ENCODE measurements at regions not wholly inside any gene's neighbourhood (a gene's known extent, or its start where the extent isn't known, plus 50 kb on each side); places are given as distances from the start of the nearest gene placed in this dataset.

DNA sequence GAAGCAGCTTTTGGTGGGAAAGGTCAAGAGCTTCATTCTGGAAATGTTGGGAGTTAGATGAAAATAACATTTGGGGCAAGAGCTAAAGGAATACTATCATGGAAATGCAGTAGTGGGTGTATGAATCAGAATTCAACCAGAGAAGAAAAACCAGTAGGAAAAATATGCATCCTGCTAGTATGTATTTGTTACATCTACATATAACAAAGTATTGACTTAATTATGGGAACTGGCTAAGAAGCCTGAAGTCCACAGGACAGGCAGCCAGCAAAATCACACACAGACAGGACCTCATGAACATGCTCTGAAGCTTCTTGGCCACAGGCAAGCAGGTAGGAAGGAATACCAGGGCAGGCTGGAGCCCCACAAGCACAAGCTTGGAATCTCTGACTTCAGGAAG is 185.8 kb downstream of the FBXO15 start:
- no peak for DNase-seq

DNA sequence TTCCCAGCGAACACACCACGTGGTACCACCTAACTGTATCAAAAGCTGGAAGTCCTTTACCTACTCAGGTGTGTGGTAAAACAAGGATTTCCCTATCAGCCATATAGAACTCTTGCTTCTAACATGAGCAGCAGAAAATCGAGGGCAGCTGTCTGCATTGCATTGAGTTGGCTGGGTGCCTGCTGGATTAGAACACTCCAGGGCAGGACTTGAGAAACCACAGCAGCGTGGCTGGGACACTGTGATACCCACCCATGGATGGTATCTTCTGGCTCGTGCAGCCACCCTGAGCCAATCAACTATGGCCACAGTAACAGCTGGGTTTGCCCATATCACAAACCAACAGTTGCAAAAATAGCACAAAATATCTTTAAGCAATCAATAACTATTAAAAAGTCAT is 188.3 kb downstream of the FBXO15 start:
- DNase-seq: no peak

GRCh38 chr18:73954268-73954667 is 193.4 kb downstream of the FBXO15 start:
- no peak for DNase-seq

DNA sequence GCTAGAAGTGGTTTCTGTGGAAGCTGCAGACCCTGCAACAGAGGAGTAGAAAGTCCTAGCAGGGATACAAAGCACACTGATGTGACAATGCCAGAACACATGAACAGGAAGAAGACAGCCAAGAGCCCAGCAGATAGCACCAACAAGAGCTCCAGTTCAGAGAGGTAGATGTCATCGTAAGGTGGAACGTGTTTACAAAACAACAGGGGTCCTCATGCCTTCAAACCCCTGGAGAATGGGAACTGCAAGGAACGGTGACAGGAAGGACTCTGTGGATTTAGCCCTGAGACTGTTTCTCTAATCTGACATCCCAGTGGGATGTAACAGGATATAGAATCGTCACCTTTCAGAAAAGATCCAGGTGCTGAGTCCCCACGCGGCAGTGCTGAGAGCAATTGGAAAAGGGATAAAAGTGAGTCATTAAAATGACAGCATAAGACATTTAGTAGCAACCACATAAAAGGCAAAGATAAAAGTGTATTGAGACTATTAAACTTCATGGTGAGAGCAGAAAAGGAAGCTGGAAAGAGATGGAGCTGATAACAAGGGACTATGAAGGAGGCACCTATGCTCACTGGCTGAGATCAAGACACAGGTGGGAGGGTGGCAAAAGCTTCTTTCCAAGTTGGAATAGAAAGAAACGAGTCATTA is 195.2 kb downstream of the FBXO15 start:
- no peak for DNase-seq

DNA sequence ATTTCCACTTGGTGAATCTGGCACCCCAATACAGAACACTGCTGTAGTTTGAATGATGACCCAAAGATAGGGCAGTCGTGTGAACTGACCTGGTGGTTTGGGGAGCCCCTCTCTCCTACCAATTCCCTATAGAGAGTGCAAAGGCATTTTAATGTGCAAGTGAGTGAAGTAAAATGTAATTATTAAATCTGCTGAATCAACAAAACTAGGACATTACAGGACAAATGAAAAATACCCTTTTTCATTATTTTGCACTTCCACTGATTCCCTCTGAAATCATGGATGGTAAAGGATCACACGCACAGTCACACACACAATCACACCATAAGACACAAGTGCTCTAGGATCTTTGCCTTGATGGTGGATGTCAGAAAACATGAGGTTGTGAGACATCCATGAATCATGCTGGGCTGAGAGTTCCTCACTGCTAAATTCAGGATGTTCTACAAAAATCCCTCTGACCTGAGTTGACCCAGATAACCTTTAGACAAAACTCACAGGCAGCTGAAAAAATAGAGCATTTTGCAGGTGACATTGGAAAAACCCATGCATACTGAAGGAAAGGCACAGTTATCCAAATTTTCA is 197.4 kb downstream of the FBXO15 start:
- no peak for DNase-seq

GRCh38 chr18:73948497-73948896 is 199.1 kb downstream of the FBXO15 start:
- DNase-seq: no peak

DNA sequence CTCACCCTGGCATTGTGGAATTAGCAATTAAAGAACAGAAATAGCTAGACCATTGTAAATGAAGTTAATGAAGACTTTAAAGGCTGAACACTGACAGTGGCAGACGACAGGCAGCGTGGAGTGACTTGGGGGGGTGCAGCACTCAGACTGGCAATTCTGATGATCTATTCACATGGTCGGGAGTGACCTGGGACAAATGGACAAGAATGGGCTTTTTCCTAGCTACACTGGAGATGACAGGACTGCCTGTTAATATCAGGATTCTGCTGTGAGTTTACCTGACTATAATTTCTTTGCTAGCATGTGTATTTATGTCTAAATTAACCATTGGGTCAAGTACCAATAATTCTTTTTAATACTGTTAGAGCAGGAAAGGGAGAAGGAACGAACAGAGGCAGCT is 199.6 kb downstream of the FBXO15 start:
- no peak for DNase-seq

- DNase-seq: no peak
Observed at GRCh38 chr18:73947180-73947921, 200.3 kb downstream of the FBXO15 start.

- no peak for DNase-seq
Observed at GRCh38 chr18:73945130-73945792, 202.4 kb downstream of the FBXO15 start.

GRCh38 chr18:73944715-73945114 is 202.9 kb downstream of the FBXO15 start:
- no peak for DNase-seq

DNA sequence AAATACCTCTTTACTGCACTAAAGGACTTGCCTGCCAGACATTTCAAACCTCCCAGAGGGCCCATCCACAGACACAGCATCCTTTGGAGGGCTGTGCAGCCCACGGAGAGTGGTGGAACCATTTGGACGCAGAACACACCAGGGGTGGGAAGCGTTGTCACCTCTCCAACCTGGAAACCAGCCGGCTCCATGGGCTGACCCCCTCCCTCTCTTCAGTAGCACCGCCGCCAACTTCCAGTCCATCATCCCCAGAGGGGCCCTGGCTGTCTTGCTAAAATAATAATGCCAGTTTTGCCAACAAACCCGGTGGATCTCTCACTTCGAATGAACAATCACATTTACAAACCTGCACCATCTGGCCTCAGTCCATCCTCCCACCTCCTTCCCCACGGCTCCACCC is 203.9 kb downstream of the FBXO15 start:
- no peak for DNase-seq

- no peak for DNase-seq
Observed at GRCh38 chr18:73942956-73943355, 204.7 kb downstream of the FBXO15 start.

DNA sequence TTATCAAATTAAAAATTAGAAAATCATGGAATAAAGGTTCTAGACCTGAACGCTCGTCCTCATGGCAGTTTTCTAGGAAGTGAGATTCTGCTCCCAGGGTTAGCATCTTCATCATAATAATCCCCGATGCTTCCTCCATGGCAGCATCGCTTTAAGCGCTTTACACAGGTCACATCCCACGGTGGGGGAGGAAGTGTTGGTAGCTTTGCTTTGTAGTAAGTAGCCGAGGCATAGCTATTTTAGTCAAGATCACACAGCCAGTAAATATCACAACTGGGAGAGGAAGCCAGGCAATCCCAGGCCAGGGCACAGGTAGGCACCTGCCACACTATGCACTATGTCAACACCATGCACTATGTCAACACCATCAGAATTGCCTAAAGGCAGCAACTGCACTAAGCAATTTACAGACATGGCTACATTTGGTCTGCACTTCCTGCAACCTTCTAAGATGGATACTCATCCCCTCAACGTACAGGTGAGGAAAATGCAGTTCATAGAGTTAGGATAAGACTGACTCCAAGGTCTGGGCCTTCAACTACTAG is 205.5 kb downstream of the FBXO15 start:
- no peak for DNase-seq

- DNase-seq: no peak
Observed at GRCh38 chr18:73940721-73941120, 206.9 kb downstream of the FBXO15 start.

- DNase-seq: no peak
Observed at GRCh38 chr18:73939391-73939790, 208.2 kb downstream of the FBXO15 start.

DNA sequence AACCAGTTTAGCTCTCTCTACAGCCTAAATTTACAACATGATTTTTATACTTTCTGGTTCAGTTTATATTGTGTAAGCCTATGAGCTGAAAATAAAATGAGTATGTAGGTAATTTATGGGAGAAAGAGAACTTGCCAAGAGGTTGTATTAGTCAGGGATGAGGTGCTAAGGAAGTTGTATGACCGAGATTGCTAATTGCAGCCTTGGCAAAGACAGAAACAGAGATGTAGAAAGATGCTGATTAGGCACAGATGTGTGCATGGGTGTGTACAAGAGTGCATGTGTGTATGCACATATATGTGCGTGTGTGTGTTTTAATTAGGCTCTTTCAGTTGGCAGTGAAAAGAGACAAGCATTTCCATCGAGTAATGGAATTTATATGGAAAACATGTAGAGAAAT is 213.9 kb downstream of the FBXO15 start:
- no peak for DNase-seq

- no peak for DNase-seq
Observed at GRCh38 chr18:73932976-73933375, 214.7 kb downstream of the FBXO15 start.

DNA sequence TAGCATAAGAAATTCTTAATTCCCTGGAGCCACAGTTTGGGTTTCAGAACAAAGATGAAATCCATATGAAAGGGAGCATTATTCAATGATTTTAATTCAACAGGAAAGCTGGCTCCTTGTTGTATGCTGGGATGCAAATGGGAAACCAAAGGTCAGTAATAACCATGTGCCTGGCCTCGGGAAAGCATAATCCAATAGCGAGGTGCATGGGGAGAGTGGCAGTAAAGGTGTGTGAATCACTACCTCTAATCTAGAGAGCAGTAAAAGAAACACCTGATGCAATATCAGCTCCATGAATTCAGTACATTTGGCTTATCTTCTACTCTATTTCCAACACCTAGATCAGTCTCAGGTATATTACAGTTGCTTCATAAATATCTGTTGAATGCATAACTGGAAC is 220.1 kb downstream of the FBXO15 start:
- DNase-seq: no peak

- DNase-seq: no peak
Observed at GRCh38 chr18:73924836-73925235, 222.8 kb downstream of the FBXO15 start.

DNA sequence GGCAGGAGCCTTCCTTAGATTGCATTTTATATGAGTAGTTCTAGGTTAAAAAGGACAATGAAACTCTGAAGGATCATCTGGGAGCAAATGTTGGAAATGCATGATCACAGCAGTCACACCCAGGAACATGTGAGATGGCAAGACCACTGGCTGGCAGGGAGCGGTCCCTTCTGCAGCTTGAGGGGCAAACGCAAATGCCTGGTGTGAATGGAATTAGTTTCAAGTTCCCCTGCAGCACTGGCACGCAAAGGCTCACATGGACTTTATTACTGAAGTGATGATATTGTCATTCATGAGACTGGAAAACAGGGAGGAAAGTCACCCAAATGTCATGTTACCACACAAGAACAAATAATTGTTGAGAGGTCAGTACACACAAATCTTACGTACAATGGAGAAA is 223.3 kb downstream of the FBXO15 start:
- no peak for DNase-seq

GRCh38 chr18:73923866-73924265 is 223.8 kb downstream of the FBXO15 start:
- DNase-seq: no peak

GRCh38 chr18:73920033-73920432 is 227.6 kb downstream of the FBXO15 start:
- no peak for DNase-seq

DNA sequence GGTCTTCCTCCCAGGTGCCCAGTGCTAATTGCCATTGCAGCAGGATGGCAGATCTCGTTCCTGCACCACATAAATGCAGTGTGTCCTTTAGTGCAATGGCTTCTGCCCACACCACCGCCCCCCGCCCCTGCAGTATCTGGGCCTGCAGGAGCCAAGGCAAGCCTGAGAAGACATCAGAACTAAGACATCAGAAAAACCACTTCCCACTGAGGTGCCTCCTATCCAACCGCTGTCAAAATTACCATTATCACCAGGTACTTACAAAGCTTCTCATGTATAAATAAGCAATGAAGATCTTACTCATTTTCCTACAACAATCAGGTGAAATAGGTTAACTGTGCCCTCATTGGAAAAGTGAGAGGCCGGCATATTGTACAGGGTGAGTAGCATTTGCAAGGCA is 228.8 kb downstream of the FBXO15 start:
- no peak for DNase-seq

- no peak for DNase-seq
Observed at GRCh38 chr18:73917046-73917445, 230.6 kb downstream of the FBXO15 start.

All from activated T-cell treated with anti-CD3 and anti-CD28 coated beads, Interleukin-2, amount 50 U/mL, for 1 hour (primary cell).